ENCODE measurements at regions not wholly inside any gene's neighbourhood (a gene's known extent, or its start where the extent isn't known, plus 50 kb on each side); places are given as distances from the start of the nearest gene placed in this dataset.
A peak's percentile ranks its signal among the peaks of the same experiment; 100 is the strongest.
"Not testable (repeated sequence)": the region's sequence is repeated elsewhere in the genome, so short reads cannot be mapped to it uniquely, and the experiment has no call there.

DNA sequence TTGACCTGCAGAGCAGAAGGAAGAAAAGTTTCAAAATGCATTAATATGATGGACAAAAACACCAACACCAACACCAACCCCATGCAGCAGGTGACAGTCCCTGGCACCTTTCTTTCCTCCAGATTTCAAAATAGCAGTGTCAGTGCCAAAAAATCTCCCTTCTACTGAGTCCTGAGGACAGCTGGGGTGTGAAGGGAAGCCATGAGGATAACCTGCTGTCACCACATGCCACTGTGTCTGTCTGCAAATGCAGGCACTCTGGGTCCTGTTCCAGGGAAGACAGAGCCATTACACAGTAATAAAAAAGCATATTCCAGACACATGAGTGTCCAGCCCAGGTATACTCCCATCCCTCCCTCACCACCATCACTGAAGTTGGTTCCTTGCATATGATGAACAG lies 187.5 kb downstream of the BMP15 start:
- Histone ChIP-seq H3K4me1 (no peaks in the 10 kb centered on the region), H3K9me3 (no peaks in the 10 kb centered on the region), H3K27ac (no peak overlapping the region), H3K27me3 (no peaks in the 10 kb centered on the region), H3K36me3 (no peaks in the 10 kb centered on the region), H3K4me3 (no peak overlapping the region)
- TF ChIP-seq, protein P1, sequence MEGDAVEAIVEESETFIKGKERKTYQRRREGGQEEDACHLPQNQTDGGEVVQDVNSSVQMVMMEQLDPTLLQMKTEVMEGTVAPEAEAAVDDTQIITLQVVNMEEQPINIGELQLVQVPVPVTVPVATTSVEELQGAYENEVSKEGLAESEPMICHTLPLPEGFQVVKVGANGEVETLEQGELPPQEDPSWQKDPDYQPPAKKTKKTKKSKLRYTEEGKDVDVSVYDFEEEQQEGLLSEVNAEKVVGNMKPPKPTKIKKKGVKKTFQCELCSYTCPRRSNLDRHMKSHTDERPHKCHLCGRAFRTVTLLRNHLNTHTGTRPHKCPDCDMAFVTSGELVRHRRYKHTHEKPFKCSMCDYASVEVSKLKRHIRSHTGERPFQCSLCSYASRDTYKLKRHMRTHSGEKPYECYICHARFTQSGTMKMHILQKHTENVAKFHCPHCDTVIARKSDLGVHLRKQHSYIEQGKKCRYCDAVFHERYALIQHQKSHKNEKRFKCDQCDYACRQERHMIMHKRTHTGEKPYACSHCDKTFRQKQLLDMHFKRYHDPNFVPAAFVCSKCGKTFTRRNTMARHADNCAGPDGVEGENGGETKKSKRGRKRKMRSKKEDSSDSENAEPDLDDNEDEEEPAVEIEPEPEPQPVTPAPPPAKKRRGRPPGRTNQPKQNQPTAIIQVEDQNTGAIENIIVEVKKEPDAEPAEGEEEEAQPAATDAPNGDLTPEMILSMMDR (IDR thresholded peaks at IDR 0.05), result no peak
- ATAC-seq (no peak), DNase-seq (no peak)
- intact Hi-C loops (cut with DNase I), result no loop called here

DNA sequence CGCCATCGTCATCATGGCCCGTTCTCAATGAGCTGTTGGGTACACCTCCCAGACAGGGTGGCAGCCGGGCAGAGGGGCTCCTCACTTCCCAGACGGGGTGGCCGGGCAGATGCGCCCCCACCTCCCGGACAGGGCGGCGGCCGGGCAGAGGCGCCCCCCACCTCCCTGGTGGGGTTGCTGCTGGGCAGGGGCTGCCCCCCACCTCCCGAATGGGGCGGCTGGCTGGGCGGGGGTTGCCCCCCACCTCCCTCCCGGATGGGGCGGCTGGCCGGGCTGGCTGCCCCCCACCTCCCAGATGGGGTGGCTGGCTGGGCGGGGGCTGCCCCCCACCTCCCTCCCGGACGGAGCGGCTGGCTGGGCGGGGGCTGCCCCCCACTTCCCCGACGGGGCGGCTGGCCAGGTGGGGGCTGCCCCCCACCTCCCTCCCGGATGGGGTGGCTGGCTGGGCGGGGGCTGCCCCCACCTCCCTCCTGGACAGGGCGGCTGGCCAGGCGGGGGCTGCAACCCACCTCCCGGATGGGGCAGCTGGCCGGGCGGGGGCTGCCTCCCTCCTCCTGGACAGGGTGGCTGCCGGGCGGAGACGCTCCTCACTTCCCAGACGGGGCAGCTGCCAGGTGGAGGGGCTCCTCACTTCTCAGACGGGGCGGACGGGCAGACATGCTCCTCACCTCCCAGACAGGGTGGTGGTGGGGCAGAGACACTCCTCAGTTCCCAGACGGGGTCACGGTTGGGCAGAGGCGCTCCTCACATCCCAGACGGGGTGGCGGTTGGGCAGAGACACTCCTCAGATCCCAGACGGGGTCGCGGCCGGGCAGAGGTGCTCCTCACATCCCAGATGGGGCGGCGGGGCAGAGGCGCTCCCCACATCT lies 208.8 kb downstream of the BMP15 start:
- H3K9me3 ChIP-seq; H3K4me1 ChIP-seq; H3K4me3 ChIP-seq; H3K27me3 ChIP-seq; ATAC-seq; intact Hi-C loops (cut with DNase I); H3K36me3 ChIP-seq; H3K27ac ChIP-seq; DNase-seq: not testable (repeated sequence)

DNA sequence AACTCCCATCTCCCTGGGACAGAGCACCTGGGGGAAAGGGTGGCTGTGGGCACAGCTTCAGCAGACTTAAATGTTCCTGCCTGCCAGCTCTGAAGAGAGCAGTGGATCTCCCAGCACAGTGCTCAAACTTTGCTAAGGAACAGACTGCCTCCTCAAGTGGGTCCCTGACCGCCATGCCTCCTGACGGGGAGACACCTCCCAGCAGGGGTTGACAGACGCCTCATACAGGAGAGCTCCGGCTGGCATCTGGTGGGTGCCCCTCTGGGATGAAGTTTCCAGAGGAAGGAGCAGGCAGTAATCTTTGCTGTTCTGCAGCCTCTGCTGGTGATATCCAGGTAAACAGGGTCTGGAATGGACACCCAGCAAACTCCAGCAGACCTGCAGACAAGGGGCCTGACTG lies 206.9 kb upstream of the NUDT10 start:
- intact Hi-C loops (cut with DNase I); H3K4me1 ChIP-seq; ATAC-seq; H3K4me3 ChIP-seq; H3K9me3 ChIP-seq; H3K27ac ChIP-seq; DNase-seq; H3K36me3 ChIP-seq; H3K27me3 ChIP-seq: not testable (repeated sequence)

DNA sequence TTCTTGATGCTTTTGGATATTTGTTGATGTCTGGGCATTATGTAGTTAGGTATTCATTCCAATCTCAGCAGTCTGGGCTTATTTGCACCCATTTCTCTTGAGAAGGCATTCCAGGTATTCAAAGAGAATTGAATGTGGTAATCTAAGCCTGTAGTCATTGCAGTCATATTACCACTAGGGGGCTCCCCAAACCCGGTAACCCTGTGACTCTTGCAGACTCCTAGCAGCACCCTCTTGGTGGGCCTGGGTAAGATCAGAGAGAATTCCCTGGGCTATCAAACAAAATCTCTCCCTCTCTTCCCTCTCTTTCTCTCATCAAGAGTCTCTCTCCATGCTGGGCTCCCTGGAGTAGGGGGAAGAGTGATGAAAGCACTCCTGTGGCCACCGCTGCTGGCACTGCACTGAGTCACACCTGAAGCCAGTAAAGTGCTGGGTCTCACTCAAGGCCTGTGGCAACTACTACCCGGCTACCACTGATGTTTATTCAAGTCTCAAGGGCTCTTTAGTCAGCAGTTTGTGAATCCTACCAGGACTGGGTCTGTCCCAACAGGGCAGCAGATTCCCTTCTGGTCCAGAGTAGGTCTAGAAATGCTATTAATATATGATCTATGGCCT lies 187.7 kb upstream of the NUDT10 start:
- peak; percentile 94 for ATAC-seq
- TF ChIP-seq, protein P1 (IDR thresholded peaks at IDR 0.05), result peak; percentile 37 to 59
- Histone ChIP-seq H3K4me3 (no peak overlapping the region), H3K9me3 (no peaks in the 10 kb centered on the region), H3K27ac (no peak overlapping the region), H3K36me3 (no peaks in the 10 kb centered on the region), H3K4me1 (no peaks in the 10 kb centered on the region), H3K27me3 (peaks cover 0 to 5% of the 10 kb centered on the region in 2 donors)
- intact Hi-C loops (cut with DNase I), result no loop called here
- DNase-seq, result peak in 2 of 4 donors; percentile 29 to 44

DNA sequence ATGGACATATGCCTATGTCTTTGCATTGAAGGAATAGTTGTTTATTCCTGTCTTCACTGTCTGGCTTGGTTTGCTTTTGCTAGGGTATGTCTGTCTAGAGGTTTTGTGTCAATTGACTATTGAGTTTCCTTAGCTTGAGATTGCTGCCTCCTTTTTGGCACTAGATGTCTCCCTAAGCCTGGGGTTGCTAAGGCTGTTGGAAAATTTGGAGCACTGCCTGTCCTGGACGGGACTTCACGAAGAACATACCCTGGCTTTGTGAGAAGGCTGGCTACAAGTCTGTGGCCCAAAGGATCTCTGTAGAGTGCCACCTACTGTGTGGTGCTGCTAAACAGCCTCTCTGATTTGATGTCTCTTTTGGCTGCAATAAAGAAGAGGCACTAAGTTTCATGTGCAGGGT lies 183.8 kb upstream of the NUDT10 start:
- no peaks in the 10 kb centered on the region for H3K4me1 ChIP-seq
- intact Hi-C loops (cut with DNase I), result no loop called here
- no peak for ATAC-seq
- no peak overlapping the region for H3K27ac ChIP-seq
- H3K9me3 ChIP-seq, result no peaks in the 10 kb centered on the region
- no peaks in the 10 kb centered on the region for H3K36me3 ChIP-seq
- no peak overlapping the region for H3K4me3 ChIP-seq
- peaks cover 0 to 4% of the 10 kb centered on the region in 2 donors for H3K27me3 ChIP-seq
- peak in 2 of 4 donors; percentile 11 to 35 for DNase-seq
- TF ChIP-seq, protein P1 (IDR thresholded peaks at IDR 0.05), result no peak

DNA sequence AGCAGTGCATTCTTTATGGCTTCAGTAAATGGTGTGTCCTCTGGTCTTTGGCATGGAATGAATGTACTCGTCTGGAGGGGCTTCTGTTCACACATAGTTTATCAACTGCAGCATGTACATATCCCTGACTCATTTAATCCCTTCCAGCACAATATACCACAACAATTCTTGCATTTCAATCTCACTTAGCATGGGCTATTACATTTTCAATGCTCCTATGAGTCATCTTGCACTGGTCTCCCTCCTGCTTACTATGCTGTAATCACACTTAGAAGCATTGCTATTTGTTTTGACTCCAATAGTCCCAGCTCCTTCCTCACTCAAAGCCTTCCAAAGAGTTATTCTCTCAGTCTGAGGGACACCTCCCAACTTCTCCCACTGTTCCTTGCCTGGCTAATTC lies 180.9 kb upstream of the NUDT10 start:
- intact Hi-C loops (cut with DNase I), result no loop called here
- Histone ChIP-seq H3K27me3 (no peaks in the 10 kb centered on the region), H3K9me3 (no peaks in the 10 kb centered on the region), H3K4me3 (no peak overlapping the region), H3K36me3 (no peaks in the 10 kb centered on the region), H3K27ac (no peak overlapping the region), H3K4me1 (no peaks in the 10 kb centered on the region)
- TF ChIP-seq, protein P1 (IDR thresholded peaks at IDR 0.05), result no peak
- ATAC-seq (no peak), DNase-seq (no peak)
